ENCODE measurements at regions not wholly inside any gene's neighbourhood (a gene's known extent, or its start where the extent isn't known, plus 50 kb on each side); places are given as distances from the start of the nearest gene placed in this dataset.

DNA sequence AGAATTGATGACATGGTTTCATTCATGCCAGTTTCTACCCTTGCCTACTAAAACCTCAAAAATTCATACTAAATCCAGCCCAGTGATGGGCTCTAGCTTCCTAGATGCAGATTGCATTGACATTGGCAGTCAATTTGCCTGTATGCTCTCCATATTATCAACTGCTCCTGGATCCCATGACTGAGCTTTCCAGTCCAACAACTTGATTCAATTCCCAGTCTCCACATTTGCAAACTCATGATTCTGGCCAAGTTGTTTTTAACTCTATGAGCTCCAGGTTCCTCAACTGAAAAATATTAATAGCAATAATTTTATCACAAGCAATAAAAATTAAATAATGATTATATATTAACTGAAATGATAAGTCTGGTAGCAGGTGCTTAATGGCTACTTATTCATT, 51.0 kb upstream of the DSC1 start:
- no peak for DNase-seq

DNA sequence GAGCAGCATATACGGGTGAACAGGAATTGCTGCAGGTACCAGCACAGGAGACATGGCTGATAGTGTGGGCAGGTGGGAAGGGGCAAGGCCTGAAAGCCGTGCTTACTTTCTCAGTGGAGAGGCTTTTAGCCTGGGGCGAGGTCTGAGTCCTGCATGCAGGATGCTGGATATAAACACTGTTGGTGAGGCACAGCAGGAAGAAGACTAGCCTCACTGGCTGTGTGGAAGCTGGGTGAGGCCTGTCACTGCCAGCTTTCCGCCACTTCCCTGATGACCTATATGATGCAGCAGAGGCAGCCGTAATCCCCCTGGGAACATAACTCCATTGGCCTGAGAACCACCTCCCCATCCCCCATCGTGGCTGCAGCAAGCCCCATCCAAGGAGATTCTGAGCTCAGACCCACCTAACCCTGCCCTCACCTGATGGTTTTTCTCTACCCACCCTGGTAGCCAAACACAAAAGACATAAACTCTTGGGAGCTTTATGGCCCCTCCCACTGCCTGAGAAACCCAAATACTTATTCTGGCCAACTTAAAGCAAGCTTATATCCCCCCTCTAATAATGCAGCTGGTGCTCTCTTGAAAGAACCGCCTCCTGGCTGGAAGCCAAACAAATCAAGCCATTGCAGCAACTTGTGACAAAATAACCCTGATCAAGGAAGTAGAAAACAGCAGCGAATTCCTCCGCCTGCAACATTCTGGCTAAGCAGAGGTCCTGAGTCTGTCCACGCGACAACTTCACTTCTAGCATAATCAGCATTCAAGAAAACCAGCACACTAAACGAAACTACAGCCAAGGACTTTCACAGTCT, 54.6 kb upstream of the DSC1 start:
- DNase-seq = no peak

DNA sequence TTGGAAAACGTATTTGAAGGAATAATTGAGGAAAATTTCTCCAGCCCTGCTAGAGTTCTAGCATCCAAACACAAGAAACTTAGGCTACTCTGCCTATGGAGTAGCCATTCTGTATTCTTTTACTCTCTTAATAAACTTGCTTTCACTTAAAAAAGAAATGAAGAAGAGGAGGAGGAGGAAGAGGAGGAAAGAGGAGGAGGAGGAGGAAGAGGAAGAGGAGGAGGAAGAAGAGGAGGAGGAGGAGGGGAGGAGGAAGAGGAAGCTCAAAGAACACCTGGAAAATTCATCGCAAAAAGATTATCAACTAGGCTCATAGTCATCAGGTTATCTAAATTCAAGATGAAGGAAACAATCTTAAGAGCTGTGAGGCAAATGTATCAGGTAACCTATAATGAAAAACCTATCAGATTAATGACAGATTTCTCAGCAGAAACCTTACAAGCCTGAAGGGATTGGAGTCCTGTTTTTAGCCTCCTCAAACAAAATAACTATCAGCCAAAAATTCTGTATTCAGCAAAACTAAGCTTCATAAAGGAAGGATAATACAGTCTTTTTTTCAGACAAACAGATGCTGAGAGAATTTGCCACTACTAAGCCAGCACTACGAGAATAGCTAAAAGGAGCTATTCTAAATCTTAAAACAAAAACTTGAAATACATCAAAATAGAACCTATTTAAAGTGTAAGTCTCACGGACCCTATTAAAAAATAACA, 56.2 kb upstream of the DSC1 start:
- DNase-seq = no peak

DNA sequence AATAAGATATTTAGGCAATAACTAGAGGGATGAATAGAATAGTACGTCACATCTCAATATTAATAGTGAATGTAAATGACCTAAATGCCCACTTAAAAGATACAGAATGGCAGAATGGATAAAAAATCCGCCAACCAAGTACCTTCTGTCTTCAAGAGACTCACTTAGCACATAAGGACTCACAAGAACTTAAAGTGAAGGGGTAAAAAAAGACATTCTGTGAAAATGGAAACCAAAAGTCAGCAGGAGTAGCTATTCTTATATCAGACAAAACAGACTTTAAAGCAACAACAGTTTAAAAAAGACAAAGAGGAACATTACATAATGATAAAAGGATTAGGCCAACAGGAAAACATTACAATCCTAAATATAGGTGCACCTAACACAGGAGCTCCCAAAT, 56.7 kb upstream of the DSC1 start:
- no peak for DNase-seq

DNA sequence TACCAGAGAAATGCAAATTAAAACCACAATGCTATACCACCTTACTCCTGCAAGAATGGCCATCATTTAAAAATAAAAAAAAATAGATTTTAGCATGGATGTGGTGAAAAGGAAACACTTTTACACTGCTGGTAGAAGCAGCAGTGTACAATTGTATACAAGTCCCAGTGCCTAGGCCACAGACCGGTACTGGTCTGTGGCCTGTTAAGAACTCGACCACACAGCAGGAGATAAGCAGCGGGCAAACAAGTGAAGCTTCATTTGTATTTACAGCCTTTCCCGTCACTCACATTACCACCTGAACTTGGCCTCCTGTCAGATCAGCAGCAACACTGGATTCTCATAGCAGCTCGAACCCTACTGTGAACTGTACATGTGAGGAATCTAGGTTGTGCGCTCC, 60.7 kb upstream of the DSC1 start:
- no peak for DNase-seq

DNA sequence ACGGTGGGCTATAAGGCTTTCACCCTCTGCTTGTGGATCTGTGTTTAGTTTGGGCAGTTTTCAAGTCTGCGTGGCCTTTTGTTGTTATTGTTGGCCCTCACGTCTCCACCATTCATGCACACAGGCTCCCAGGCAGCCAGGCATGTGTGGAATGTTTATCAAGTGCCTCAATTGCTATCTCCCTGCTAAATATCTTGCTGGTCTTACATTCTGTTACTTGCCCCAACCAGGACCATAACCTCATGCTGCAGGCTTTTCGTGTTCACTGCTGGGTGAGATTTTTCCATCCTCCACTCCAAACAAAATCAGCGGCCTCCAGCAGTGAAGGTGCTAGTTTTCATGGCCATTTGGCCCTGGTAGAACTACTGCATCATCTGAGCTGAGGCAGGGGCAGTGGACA, 63.0 kb upstream of the DSC1 start:
- DNase-seq = peak; percentile 97

DNA sequence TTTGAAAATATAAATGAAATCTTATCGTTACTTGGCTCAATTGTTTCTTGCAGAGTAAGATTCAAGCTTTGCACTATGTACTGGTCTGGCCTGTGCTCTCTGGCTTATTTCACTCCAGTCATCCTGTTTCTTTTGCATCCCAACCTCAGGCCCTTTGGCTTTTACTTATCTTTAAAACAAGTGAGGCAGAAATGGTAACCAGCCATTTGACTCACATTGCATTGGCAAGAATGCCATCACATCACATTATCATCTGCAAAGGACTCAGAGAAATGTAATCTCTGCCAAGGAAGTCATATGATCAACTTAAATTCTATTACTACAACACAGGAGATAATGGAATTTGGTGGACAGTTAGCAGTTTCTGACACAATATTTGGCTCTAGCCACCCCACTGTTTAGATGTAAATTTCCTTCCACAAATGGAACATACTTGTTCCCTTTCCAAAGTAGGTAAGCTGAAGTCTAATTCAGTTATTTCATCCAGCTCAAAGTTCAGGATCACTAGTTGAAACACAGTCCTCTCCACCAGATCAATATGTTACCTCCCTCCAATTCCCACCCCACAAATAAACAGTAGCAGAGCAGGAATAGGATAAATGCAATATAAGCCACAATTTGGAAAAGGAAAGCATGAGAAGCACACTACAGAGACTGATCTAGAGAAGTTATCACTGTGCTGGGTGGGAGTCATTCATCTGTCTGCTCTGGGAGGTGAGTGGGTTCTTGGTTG, 65.0 kb upstream of the DSC1 start:
- DNase-seq = no peak

DNA sequence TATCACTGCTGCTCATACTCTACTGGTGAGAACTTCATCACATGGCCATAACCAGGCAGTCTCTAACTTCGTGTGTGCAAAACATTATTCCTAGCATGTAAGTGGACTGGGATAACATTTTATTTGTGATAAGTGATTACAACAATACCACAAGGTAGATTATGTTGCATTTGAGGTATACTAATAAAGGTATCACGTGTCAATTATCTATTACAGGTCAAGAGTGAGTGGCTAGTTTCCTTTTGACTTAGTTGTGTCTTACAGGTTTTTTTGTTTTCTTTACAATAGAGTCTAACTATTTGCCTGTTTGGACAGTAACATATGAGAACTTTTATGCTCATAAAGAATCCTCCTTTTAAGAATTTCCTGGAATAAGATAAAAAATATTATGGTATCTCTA, 67.2 kb upstream of the DSC1 start:
- no peak for DNase-seq

DNA sequence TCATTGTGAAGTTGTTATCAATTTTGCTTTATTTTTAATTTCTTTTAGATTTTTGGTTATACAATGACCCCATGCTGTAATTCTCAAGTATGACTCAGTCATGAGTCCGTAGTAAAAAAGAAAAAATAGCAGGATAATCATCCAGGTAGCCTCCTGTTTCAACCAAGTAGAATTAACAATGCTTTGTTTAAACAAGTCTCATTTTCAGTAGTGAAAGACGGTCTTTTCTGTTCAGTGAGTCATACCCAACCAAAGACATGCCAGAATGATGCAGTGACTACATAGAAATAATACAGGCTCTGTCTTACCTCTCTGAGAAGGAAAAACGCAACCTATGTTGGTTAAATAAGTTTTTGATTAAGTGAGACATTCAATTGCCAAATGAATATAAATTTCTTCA, 67.8 kb upstream of the DSC1 start:
- peak; percentile 91 for DNase-seq

DNA sequence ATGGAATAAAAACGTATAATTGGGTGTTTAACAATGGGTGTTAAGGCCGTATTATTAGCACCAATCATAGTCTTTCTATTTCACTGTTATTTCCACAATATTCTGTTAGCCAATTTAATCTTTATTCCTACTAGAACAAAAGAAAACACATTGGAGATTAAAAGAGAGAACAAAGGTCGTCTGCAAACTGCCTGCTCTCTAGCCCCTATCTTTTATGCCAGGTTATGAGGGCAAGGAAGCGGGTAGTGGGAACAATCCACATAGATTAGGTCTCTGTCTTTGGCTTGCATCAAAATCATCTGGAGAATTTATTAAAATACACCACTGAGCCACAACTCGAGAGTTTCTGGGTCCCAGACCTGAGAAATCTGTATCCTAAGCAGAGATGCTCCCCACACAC, 69.4 kb upstream of the DSC1 start:
- no peak for DNase-seq

DNA sequence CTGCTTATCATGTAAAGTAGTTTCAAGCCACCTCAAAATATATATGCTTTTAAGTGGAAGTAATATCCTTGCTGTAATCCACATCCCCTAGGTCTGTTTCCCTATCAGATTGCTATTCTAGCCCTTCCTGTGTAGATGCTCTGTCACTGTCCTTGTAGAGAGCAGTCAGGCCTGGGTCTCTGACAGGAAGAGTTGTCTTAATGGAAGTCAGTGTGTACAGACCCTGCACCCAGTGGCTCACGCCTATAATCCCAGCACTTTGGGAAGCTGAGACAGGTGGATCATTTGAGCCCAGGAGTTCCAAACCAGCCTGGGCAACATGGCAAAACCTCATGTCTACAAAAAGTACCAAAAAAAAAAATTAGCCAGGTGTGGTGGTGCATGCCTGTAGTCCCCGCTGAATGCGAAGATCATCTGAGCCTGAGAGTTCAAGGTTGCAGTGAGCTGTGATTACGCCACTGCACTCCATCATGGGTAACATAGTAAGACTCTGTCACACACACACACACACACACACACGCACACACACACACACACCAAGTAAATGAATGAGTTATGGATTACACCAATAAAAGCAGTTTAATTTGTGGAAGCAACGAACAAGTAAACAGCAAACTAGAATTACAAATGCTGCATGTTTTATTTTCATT, 70.2 kb upstream of the DSC1 start:
- no peak for DNase-seq

DNA sequence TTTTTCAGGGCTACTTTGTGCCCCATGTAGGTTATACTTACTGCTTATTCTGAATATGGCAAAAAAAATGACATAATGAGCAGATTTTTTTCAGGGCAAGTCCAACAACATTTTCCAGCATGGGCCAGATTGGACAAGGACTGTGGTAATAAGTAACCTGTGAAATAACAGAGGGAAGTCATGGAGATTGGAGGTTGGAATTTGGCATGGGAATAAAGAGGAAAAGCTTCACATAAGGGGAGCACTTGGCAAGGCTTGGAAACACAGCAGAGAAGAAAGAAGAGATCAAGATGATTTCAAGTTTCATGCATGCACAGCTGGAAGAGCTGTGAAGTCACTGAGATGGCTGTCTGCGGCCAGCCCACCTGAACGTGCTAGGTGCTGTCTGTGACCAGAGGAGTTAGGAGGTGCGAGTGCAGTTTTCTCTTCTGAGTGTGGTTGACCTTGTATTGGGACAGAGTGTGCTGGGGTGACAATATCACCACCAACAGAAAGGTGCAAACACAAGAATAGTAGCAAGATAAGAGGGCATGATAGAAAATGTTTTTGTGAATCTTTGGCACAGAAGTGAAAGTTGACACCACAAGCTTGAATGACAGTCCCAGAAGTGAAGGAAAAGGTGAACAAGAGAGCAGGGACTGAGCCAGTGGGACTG, 71.1 kb upstream of the DSC1 start:
- no peak for DNase-seq

DNA sequence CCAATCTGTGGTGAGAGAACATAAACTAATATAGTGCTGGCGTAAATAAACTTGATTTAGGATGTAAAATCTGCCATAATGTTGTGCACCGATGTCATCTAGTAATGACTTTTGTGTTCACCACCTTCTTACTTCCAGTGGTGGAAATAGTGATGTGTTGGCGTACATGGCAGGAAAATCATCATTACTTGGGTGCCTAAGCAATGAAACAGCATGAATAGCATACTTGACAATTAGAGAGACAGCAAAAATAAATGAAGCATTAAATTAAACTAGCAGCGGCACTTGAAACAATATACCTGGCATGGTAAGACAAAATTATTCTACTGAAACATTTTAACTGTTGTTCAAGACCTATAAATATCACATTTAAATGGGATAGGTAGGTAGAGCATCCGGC, 73.2 kb upstream of the DSC1 start:
- DNase-seq = no peak

DNA sequence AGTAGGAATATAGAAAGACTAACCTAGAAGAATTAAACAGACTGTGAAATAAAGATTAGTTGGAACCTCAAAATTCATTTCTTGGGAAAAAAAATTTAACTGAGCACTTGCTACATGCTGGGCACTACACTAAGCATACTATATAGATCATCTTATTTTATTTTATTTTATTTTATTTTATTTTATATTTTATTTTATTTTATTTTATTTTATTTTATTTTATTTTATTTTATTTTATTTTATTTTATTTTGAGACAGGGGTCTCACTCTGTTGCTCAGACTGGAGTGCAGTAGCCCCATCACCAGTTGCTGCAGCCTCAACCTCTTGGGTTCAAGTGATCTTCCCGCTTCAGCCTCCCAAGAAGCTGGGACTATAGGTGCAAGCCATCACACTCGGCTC, 74.5 kb upstream of the DSC1 start:
- DNase-seq = no peak

DNA sequence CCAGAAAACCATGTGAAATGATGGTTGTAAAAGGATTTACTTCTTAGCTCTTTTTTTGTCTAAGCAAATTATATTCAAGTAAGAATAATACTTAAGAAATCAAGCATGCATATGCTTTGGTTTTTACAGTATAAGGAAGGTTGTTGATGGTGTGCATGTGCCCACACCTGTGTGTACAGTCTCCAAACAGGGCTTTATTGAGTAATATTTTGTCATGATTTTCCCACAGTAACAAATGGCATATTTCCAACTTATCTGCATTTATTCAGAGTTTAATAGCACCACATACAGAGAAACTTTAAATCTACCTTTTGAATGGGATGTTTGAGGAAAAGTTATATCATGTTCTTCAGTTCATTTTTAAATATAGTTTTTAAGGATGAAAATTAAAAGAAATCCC, 76.5 kb upstream of the DSG1 start:
- DNase-seq = no peak

DNA sequence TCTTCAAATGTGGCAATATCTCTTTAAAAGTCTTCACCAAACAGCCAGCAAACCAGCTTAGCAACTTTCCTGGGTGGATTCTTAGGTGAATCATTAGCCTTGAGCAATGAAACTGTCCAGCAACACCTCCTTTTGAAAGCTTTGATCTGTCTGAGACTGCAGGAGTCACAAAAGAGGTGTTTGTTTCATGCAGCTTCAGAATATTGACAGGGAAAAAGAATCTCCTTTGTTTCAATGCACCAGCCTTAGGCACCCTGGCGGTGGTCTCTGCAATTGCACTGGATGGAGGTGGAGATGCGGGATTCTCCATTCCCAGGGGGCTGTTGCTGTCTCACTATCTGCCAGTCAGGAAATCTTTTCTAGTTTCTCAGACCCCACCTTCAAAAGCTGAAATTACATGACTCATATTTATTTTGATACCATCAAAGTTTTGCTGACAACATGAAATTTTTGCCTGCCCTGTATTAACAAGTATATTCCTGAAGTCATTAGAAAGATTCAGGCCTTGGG, 76.0 kb upstream of the DSG1 start:
- DNase-seq = peak; percentile 97

DNA sequence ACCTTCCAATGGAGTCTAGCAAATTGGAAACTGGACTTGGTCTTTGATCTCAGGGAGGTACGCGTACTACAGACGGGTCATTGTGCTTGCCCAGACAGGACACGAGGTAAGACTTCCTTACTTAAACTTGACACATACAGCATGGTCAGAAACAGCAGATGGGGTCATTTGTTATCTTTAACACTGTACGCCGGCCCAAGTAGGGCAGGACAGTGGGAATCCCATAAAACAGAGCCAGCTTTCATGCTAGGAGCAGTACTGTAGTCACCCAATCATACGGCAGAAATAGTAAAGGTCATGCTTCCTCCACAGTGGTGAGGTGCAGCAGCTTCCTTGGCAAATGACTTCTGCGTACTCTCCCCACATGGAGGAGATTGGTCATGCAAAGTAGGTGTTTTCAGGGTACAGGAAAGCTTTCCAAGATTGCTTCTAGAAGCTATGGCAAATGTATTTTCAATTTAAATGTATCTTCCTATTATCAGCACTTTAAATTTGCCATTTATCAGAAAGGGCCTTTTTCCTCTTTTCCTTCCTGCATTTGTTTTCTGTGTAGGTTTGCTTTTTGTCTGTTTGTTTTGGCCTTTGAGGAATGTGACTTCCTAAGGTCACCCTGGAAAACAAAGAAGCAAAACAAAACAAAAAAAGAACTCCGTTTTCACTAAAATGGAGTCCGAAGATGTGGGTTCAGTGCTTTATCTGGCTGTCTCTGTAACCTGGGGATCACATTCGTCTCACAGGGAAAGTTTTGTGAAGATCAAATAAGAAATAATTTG, 74.0 kb upstream of the DSG1 start:
- no peak for DNase-seq

DNA sequence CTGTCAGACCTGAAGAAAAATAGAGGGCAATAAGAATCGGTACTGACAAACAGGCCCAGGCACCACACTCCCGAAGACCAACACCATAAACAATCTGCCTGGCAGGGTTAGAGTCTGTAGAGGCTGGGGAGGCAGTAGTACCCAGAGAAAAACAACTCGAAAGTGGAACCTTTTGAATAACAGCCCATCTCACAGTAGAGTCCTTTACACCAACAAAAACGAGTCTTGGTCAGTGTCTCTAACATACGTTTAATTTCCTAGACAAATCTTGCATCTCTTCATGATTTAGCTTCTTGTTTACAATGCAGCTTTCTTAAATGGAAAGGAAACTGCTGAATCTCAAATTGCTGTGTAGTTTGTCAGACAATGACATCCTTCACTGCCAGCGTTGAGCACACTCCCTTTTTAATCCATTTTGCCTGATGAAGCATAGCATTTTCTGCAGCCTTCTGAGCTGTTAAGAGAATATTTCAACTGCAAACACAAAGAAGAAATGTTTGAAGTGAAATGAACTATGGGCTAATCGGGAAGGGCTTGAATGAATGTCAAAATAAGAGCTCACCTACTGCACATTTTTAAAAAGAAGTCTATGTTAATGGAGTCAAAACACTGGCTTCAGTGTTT, 73.1 kb upstream of the DSG1 start:
- DNase-seq = peak; percentile 95

DNA sequence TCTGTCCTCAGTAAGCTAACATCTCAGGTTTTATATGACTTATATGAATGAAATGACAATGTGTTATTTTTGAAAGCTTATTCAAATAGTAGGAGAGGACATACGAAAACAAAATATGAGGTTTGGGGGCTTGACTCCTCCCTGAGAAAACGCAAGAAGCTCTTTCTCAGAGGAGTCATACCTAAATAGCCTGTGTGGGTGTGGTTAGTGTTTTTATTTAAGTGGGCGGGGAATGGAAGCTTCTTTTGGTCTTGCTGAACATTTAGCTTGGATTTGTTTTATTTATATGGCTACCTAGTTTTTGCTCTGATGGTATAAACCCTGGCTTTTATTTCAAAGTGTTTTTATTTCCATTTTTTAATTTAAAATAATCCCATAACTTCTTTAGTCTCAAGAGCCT, 72.1 kb upstream of the DSG1 start:
- peak; percentile 27 for DNase-seq

DNA sequence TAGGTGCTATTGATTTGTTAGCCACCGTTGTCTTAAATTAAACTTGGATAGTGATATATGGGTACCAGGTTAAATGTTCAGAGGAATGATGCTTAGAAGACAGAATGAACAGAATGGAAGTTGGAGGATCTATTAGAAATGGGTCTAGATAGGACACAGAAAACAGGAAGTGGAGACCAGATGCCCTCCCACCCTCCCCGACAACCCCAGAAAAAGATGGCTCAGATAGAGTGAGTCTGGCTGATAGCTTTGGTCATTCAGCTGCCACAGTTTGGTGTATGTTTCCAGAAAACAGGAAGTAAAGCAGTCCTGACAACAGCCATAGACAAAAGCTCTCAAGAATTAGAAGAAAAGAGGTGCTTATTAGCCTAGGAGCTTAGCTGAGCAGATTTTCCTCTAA, 71.5 kb upstream of the DSG1 start:
- DNase-seq = no peak

DNA sequence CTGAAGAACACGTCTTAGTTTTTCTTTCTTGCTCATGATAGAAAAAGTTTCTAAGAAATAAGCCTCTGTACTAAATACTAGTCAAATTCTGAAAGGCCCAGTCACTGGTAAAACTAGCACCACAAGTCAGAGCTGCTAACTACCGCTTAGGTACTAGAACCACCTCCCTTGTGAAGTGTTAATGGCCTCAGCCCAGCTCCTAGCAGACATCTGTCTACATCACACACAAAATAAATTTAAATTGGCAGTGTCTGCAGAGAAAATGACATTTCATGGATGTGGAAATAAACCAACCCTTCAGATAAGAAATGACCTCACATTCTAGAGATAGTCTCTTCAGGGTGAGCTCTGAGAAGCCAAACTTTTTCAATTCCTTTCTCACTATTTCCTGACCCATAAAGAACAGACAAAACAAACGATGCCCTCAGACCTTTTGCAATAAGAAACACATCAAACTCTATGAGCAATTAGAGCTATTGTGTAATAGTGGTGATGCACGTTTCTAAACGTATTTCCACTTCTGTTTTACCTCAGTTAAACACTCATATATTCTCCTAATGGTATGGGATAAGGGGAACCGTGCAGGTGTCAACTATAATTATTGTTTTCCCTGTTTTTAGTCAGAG, 70.3 kb upstream of the DSG1 start:
- peak; percentile 55 for DNase-seq
